ENCODE measurements at regions not wholly inside any gene's neighbourhood (a gene's known extent, or its start where the extent isn't known, plus 50 kb on each side); places are given as distances from the start of the nearest gene placed in this dataset.

GRCh38 chr1:119308130-119308700, 60.4 kb upstream of the HAO2 start:
- DNase-seq (ENCODE audit: low spot score): no peak

GRCh38 chr1:119308806-119309205, 59.8 kb upstream of the HAO2 start:
- DNase-seq (ENCODE audit: low spot score): no peak

- no peak for DNase-seq (ENCODE audit: low spot score)
Measured at GRCh38 chr1:119310301-119310700, 58.3 kb upstream of the HAO2 start.

DNA sequence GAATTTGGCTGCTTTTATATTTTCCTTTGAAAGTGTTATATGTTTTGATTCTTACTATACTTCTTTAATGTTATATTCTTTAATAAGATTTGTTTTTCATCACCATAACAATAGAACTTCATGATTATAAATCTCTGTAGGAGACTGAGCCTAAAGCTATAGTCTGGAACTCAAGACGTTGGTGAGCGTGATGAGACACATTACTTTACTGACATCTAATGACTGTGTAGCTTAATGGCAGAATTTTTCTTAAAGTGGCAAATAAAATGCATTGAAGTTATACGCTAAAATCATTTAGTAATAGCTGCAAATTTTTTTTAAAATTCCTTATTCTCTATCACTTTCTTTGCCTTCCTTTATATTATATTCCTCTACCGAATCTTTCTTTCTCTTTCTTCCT, 56.1 kb upstream of the HAO2 start:
- no peak for DNase-seq (ENCODE audit: low spot score)

DNA sequence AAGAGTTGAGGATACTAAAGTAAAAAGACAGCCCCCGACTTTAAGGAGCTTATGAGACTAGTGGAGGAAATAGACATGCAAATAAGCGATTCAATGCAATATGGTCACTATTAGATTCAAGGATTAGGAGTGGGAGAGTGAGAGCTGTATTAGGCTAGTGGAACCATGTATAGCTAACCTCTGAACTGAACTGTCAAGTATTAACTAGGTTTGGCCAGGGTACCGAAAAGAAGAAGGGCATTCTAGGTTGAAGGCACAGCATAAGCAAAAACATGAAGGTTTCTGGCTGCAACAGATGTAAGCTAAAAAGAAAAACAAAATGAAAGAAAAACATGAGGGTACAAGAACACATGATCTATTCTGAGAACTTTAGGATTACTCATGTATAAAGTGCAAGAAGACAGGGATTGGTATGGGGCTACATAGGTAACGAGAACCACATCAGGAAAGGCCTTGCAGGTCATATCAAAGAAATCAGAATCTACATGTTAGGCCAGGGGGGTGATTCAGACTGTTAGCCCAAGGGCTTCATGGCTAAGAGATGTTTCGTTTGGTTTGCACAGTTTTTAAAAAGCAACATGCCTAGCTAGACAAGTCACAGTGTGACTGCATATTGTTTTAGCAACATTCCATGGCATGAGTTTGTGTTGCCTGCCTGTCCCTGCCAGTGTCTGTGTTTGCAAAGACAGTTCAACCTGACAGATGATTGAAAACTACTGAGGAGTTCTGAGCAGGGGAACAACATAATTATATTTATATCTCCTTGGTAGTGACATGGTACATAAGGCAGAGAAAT, 54.4 kb upstream of the HAO2 start:
- DNase-seq (ENCODE audit: low spot score): no peak

DNA sequence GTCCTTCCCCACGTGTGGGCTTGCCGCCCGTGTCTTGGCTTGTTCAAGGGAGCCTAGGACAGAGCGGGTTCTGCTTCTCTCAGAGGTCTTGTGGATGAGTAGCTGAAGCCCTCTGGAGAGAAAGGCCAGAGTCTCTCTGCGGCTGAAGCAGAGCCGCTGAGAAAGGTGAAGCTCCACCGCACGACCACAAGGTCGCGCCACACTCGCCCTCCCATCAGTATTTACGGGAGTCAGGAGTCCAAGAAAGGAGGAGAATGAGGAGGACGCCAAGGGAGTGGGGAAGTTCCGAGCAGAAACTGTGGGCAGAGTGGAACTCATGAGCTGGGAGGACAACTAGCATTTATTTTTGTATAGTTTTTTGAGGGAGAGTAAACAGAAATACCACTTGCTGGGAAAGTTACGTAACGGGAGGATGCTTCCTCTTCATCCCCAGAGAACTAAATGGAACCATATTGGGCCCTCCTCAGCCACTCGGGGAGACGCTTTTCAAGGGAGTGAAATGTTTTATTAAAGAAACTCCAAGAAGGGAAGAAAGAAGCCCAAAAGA, 51.6 kb upstream of the HAO2 start:
- DNase-seq (ENCODE audit: low spot score): no peak

DNA sequence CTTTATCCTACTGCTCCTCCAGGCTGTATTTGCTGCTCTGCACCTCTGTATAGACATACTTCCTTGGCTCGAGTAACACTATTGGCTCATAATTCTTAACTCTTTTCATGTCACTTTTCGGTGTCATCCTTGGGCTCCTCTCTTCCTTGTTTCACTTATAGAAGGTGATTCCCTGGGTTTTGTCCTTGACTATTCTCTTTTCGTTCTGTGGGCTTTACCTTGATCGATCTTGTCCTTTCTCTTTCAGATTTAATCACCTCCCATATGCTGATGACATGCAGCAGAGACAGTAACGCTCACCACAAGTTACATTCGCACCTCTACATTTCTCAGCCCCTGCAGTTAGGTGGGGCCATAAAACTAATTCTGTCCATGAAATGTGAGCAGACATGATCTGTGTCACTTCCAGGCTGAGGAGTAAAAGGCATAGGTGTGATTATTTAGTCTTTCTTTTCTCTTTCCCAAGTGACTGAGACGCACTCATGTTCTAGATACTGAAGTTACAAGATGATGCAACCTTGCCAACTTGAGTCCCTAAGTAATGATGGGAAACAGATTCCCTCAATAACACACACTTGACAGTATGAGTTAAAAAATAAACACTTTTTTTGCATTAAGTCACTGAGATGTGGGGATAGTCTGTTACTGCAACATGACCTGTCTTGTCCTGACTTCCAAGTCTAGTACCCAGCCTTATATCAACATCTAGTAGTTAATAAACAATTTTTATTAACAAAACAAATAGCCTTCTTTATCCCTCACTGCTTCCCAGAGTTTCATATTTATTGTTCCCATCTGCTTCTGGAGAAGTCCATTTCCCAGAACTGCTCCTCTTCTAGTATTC, 49.9 kb upstream of the HAO2 start:
- DNase-seq (ENCODE audit: low spot score): no peak

All from COLO829 (cell line).